ENCODE measurements at regions not wholly inside any gene's neighbourhood (a gene's known extent, or its start where the extent isn't known, plus 50 kb on each side); places are given as distances from the start of the nearest gene placed in this dataset.

GRCh38 chr10:3016016-3016415, 51.3 kb upstream of the PFKP start:
- DNase-seq (ENCODE audit: low spot score) = no peak

GRCh38 chr10:3014968-3015367, 52.4 kb upstream of the PFKP start:
- no peak for DNase-seq (ENCODE audit: low spot score)

- no peak for DNase-seq (ENCODE audit: low spot score)
Observed at GRCh38 chr10:3012223-3012622, 55.1 kb upstream of the PFKP start.

GRCh38 chr10:3010816-3011460, 56.4 kb upstream of the PFKP start:
- no peak for DNase-seq (ENCODE audit: low spot score)

GRCh38 chr10:3010334-3010733, 57.0 kb upstream of the PFKP start:
- DNase-seq (ENCODE audit: low spot score) = no peak

- DNase-seq (ENCODE audit: low spot score) = no peak
Observed at GRCh38 chr10:3009341-3009740, 58.0 kb upstream of the PFKP start.

GRCh38 chr10:3008518-3009195, 58.7 kb upstream of the PFKP start:
- DNase-seq (ENCODE audit: low spot score) = no peak

- no peak for DNase-seq (ENCODE audit: low spot score)
Observed at GRCh38 chr10:3006607-3007006, 60.7 kb upstream of the PFKP start.

- DNase-seq (ENCODE audit: low spot score) = no peak
Observed at GRCh38 chr10:3006093-3006492, 61.3 kb upstream of the PFKP start.

- DNase-seq (ENCODE audit: low spot score) = no peak
Observed at GRCh38 chr10:3002304-3002703, 65.0 kb upstream of the PFKP start.

GRCh38 chr10:3000048-3000447, 67.3 kb upstream of the PFKP start:
- no peak for DNase-seq (ENCODE audit: low spot score)

GRCh38 chr10:2994221-2994961, 73.0 kb upstream of the PFKP start:
- DNase-seq (ENCODE audit: low spot score) = no peak

GRCh38 chr10:2993636-2994035, 73.7 kb upstream of the PFKP start:
- DNase-seq (ENCODE audit: low spot score) = no peak

- no peak for DNase-seq (ENCODE audit: low spot score)
Observed at GRCh38 chr10:2992401-2993198, 74.7 kb upstream of the PFKP start.

- DNase-seq (ENCODE audit: low spot score) = no peak
Observed at GRCh38 chr10:2990764-2991163, 76.6 kb upstream of the PFKP start.

GRCh38 chr10:2989292-2989947, 77.9 kb upstream of the PFKP start:
- DNase-seq (ENCODE audit: low spot score) = no peak

- DNase-seq (ENCODE audit: low spot score) = no peak
Observed at GRCh38 chr10:2987185-2987768, 80.1 kb upstream of the PFKP start.

- DNase-seq (ENCODE audit: low spot score) = no peak
Observed at GRCh38 chr10:2986391-2986801, 81.0 kb upstream of the PFKP start.

GRCh38 chr10:2985729-2986232, 81.6 kb upstream of the PFKP start:
- no peak for DNase-seq (ENCODE audit: low spot score)

GRCh38 chr10:2984682-2985081, 82.7 kb upstream of the PFKP start:
- DNase-seq (ENCODE audit: low spot score) = no peak

GRCh38 chr10:2982146-2982545, 85.2 kb upstream of the PFKP start:
- no peak for DNase-seq (ENCODE audit: low spot score)
